ENCODE measurements at regions not wholly inside any gene's neighbourhood (a gene's known extent, or its start where the extent isn't known, plus 50 kb on each side); places are given as distances from the start of the nearest gene placed in this dataset.

- ChIA-PET POLR2A (no interaction called here), CTCF (ENCODE audit: low intra/inter-chr PET ratio) (no interaction called here)
- H3K4me3 ChIP-seq, result no peak overlapping the region
- WGBS (ENCODE audit: insufficient coverage, low coverage, missing lambda C conversion rate), result 3% methylated on average over 2 of the region's 2 CpGs
- H3K27me3 ChIP-seq (ENCODE audit: control insufficient read depth in 2 of 2, insufficient read depth in 2 of 2, low read length in 2 of 2), result no peaks in the 10 kb centered on the region
- H3K9ac ChIP-seq (ENCODE audit: insufficient read depth in 1 of 2, low read depth in 2 of 2, low read length in 2 of 2), result no peak overlapping the region
- no peaks in the 10 kb centered on the region for H3K79me2 ChIP-seq (ENCODE audit: control insufficient read depth, insufficient read depth, low read length)
- no peak for ATAC-seq
- no peak for DNase-seq (ENCODE audit: extremely low read depth in 1 of 4, low spot score in 3 of 4)
- intact Hi-C loops (cut with micrococcal nuclease) (no loop called here), in situ Hi-C loops (cut with MboI) (no loop called here)
- TF ChIP-seq DDX20 (tag; IDR thresholded peaks at IDR 0.05; ENCODE audit: low read depth) (no peak), HOXB6 (CRISPR knock-in tag; IDR thresholded peaks at IDR 0.05; ENCODE audit: borderline replicate concordance) (no peak), LCOR (CRISPR knock-in tag; IDR thresholded peaks at IDR 0.05) (no peak), TRIM25 (IDR thresholded peaks at IDR 0.05; ENCODE audit: borderline replicate concordance) (no peak), SMARCA5 (IDR thresholded peaks at IDR 0.05) (no peak), CREBBP (IDR thresholded peaks at IDR 0.05; ENCODE audit: low read depth, low read length) (no peak), GTF2F1 (IDR thresholded peaks at IDR 0.05; ENCODE audit: low read depth, low read length) (no peak), NCOA6 (IDR thresholded peaks at IDR 0.05) (no peak), ZC3H4 (CRISPR knock-in tag; IDR thresholded peaks at IDR 0.05; ENCODE audit: borderline replicate concordance) (no peak), ZNF41 (CRISPR knock-in tag; conservative IDR thresholded peaks at IDR 0.05) (no peak), FIP1L1 (IDR thresholded peaks at IDR 0.05; ENCODE audit: low read depth, low read length, poor library complexity, severe bottlenecking) (no peak), JUND (IDR thresholded peaks at IDR 0.05; ENCODE audit: borderline replicate concordance, low read depth, low read length) (no peak), JUND (tag; IDR thresholded peaks at IDR 0.05; ENCODE audit: borderline replicate concordance, low read depth, low read length) (no peak), FOXA3 (CRISPR knock-in tag; conservative IDR thresholded peaks at IDR 0.05 in 1 of 2, IDR thresholded peaks at IDR 0.05 in 1 of 2) (no peak), MITF (IDR thresholded peaks at IDR 0.05) (no peak), COPS2 (conservative IDR thresholded peaks at IDR 0.05) (no peak), HNRNPK (IDR thresholded peaks at IDR 0.05; ENCODE audit: low read depth, low read length, poor library complexity, severe bottlenecking) (no peak), NFIX (CRISPR knock-in tag; IDR thresholded peaks at IDR 0.05; ENCODE audit: low read depth) (no peak), ZNF75A (CRISPR knock-in tag; IDR thresholded peaks at IDR 0.05) (no peak), MEF2A (IDR thresholded peaks at IDR 0.05; ENCODE audit: control insufficient read depth, low read depth, low read length) (no peak)
- H3K36me3 ChIP-seq (ENCODE audit: control insufficient read depth, insufficient read depth, low read length), result no peaks in the 10 kb centered on the region
- no peaks in the 10 kb centered on the region for H4K20me1 ChIP-seq (replicated peaks; ENCODE audit: control insufficient read depth, insufficient read depth, low read length)
- FAIRE-seq, result no peak
- H3K27ac ChIP-seq (ENCODE audit: extremely low read depth, low read depth, low read length), result no peak overlapping the region
- no peak overlapping the region for H3K4me2 ChIP-seq (ENCODE audit: insufficient read depth, low read length)
- H2AFZ ChIP-seq (ENCODE audit: low read depth, low read length), result no peak overlapping the region
- H3K9me3 ChIP-seq (replicated peaks; ENCODE audit: control insufficient read depth, insufficient read depth, low read depth, low read length), result no peaks in the 10 kb centered on the region
- BruUV-seq (replicated peaks), result no TSS peak
- H3K4me1 ChIP-seq (replicated peaks in 1 of 2; ENCODE audit: control insufficient read depth in 2 of 2, insufficient read depth in 2 of 2, low read length in 2 of 2), result no peaks in the 10 kb centered on the region
- H3K9me1 ChIP-seq (ENCODE audit: control insufficient read depth, insufficient read depth, low read length), result no peaks in the 10 kb centered on the region
These were observed 178.7 kb downstream of the RBM46 start for GRCh38 chr4:154959756-154960155.

Data from K562 (cell line).